RWPE2 (cell line): ENCODE measurements at regions not wholly inside any gene's neighbourhood (a gene's known extent, or its start where the extent isn't known, plus 50 kb on each side); places are given as distances from the start of the nearest gene placed in this dataset.

Source experiments
- ATAC-seq: fragments of 200-7000 bp; cut with Tn5 transposase; 3 replicates; pipeline ENCODE4 v1.9.1; 2021; ENCODE audit warnings: low read depth
- DNase-seq: peaks from one replicate; pipeline ENCODE4 v3.0.0-alpha.2; 2020; ENCODE audit warnings: low spot score
- H3K27ac ChIP-seq: fragments of 450-650 bp; 2 replicates; pipeline ENCODE4 v1.5.1; 2017; ENCODE audit warnings: mild to moderate bottlenecking; ENCODE audit not compliant: poor library complexity, severe bottlenecking
- H3K27me3 ChIP-seq: fragments of 250-450 bp; sonication (Bioruptor Pico); 2 replicates; pipeline ENCODE4 v1.5.1; 2021; ENCODE audit warnings: mild to moderate bottlenecking, moderate library complexity; ENCODE audit not compliant: insufficient read depth, poor library complexity, severe bottlenecking
- H3K36me3 ChIP-seq: fragments of 250-450 bp; sonication (Bioruptor Pico); 2 replicates; pipeline ENCODE4 v1.5.1; 2020; ENCODE audit warnings: low read depth, mild to moderate bottlenecking, moderate library complexity
- H3K4me1 ChIP-seq: fragments of 250-450 bp; sonication (Bioruptor Pico); 2 replicates; pipeline ENCODE4 v1.5.1; 2021; ENCODE audit warnings: mild to moderate bottlenecking, moderate library complexity; ENCODE audit not compliant: insufficient read depth, poor library complexity, severe bottlenecking
- H3K4me3 ChIP-seq: fragments of 250-450 bp; sonication (Bioruptor Pico); 2 replicates; pipeline ENCODE4 v1.5.1; 2021; ENCODE audit warnings: mild to moderate bottlenecking, moderate library complexity; ENCODE audit not compliant: severe bottlenecking
- H3K9me3 ChIP-seq: fragments of 250-450 bp; sonication (Bioruptor Pico); 2 replicates; pipeline ENCODE4 v1.5.1; 2021; ENCODE audit warnings: mild to moderate bottlenecking, moderate library complexity; ENCODE audit not compliant: severe bottlenecking
- CTCF ChIP-seq: fragments of 450-650 bp; IDR thresholded peaks from one replicate; pipeline ENCODE4 v1.5.1; 2017; ENCODE audit warnings: mild to moderate bottlenecking, moderate library complexity; ENCODE audit not compliant: poor library complexity, severe bottlenecking

GRCh38 chr1:238119861-238120260 is 229.1 kb upstream of the ZP4 start:
- Histone ChIP-seq H3K36me3 (no peaks in the 10 kb centered on the region), H3K27me3 (no peaks in the 10 kb centered on the region), H3K27ac (no peak overlapping the region), H3K4me3 (no peak overlapping the region), H3K9me3 (no peaks in the 10 kb centered on the region), H3K4me1 (no peaks in the 10 kb centered on the region)
- ATAC-seq = no peak
- no peak for DNase-seq
- no peak for TF ChIP-seq CTCF

DNA sequence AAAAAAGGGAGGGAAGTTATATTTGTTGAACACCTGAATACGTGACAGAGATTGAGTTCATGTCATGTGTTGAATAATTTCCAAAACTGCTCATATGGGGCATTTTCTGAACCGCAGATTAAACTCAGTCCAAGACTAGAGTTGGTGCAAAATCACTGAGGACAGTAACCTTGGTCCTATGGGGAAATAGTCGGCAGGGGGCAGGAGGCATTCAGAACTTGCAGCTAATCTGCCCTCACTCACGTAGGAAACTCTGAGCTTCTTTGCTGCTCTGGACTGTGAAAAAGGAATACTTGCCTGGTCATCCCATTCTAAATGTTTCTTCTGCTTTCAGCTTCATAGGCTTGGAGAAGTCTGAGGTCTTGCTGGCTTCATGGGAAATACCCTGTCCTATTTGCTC is 228.3 kb upstream of the ZP4 start:
- no peak for DNase-seq
- H3K36me3 ChIP-seq = no peaks in the 10 kb centered on the region
- ATAC-seq = no peak

DNA sequence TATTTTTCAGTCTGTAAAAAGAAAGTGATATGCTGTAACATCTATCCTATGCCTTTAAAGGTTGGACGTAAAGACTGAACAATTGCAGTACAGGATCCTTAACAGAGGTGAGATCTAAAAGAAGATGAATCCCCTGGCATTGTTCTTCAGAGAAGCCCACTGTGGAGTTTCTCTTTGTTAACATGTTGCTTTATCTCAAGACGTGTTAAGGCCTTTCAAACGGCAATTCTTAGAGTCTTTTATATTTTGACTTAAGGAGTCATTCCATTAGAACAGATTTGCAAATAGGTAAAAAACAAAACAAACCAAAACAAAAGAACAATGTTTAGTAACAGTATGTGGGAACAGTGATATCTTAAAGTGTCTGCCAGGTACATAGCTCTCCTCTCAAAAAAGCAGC is 225.1 kb upstream of the ZP4 start:
- DNase-seq (no peak), ATAC-seq (no peak)
- Histone ChIP-seq H3K36me3 (no peaks in the 10 kb centered on the region), H3K9me3 (no peaks in the 10 kb centered on the region), H3K27me3 (no peaks in the 10 kb centered on the region), H3K4me3 (no peak overlapping the region), H3K27ac (no peak overlapping the region), H3K4me1 (no peaks in the 10 kb centered on the region)
- TF ChIP-seq CTCF = no peak

More for the DNA sequence above, 228.3 kb upstream of the ZP4 start:
- H3K9me3 ChIP-seq = no peaks in the 10 kb centered on the region
- no peak overlapping the region for H3K27ac ChIP-seq
- no peak overlapping the region for H3K4me3 ChIP-seq
- no peaks in the 10 kb centered on the region for H3K27me3 ChIP-seq
- TF ChIP-seq CTCF = no peak
- no peaks in the 10 kb centered on the region for H3K4me1 ChIP-seq

GRCh38 chr1:238112952-238113621 is 222.4 kb upstream of the ZP4 start:
- Histone ChIP-seq H3K9me3 (no peaks in the 10 kb centered on the region), H3K4me3 (no peak overlapping the region), H3K36me3 (no peaks in the 10 kb centered on the region), H3K27ac (no peak overlapping the region), H3K27me3 (no peaks in the 10 kb centered on the region), H3K4me1 (no peaks in the 10 kb centered on the region)
- DNase-seq (no peak), ATAC-seq (no peak)
- no peak for TF ChIP-seq CTCF

GRCh38 chr1:238111516-238111915 is 220.8 kb upstream of the ZP4 start:
- Histone ChIP-seq H3K27ac (no peak overlapping the region), H3K36me3 (no peaks in the 10 kb centered on the region), H3K9me3 (no peaks in the 10 kb centered on the region), H3K4me1 (no peaks in the 10 kb centered on the region), H3K27me3 (no peaks in the 10 kb centered on the region), H3K4me3 (no peak overlapping the region)
- TF ChIP-seq CTCF = no peak
- DNase-seq (no peak), ATAC-seq (no peak)
